Caco-2 (cell line): ENCODE measurements at regions not wholly inside any gene's neighbourhood (a gene's known extent, or its start where the extent isn't known, plus 50 kb on each side); places are given as distances from the start of the nearest gene placed in this dataset.

ENCODE experiments used
- BruUV-seq: library from RNA; stranded (reverse); fragments of 400-500 nt; replicated peaks from 2 replicates; lab custom pipeline; 2021; lab: Mats Ljungman, UMichigan
- CTCF ChIA-PET: fragments of 300-600 bp; sonication (Branson Sonifier 250); formaldehyde crosslinking; loops from one replicate; lab custom pipeline; 2022; ENCODE audit warnings: antibody characterized with exemption; lab: Charles Lee
- POLR2A ChIA-PET: fragments of 300-600 bp; sonication (Branson Sonifier 250); formaldehyde crosslinking; loops from one replicate; lab custom pipeline; 2022; ENCODE audit warnings: antibody characterized with exemption; lab: Charles Lee
- DNase-seq, 2 experiments: peaks; one replicate each; pipeline versions ENCODE4 v3.0.0 to v3.0.0-alpha.2; 2020 to 2022
- H3K27me3 ChIP-seq: replicated peaks from 2 replicates; pipeline ENCODE4 v1.6.0; 2011; ENCODE audit warnings: low read length; ENCODE audit not compliant: control insufficient read depth, insufficient read depth
- H3K36me3 ChIP-seq: 2 replicates; pipeline ENCODE4 v1.5.1; 2011; ENCODE audit warnings: low read length; ENCODE audit not compliant: control insufficient read depth, insufficient read depth
- H3K4me1 ChIP-seq: fragments of 250-450 bp; sonication (Bioruptor Pico); 2 replicates; pipeline ENCODE4 v1.5.1; 2020; ENCODE audit warnings: mild to moderate bottlenecking
- H3K4me3 ChIP-seq: 2 replicates; pipeline ENCODE4 v1.5.1; 2011; ENCODE audit warnings: low read depth, mild to moderate bottlenecking, control low read depth, low read length
- H3K9me3 ChIP-seq: fragments of 250-450 bp; sonication (Bioruptor Pico); 2 replicates; pipeline ENCODE4 v1.5.1; 2020; ENCODE audit warnings: mild to moderate bottlenecking, moderate library complexity
- H3K27ac Mint-ChIP-seq: one replicate; pipeline ENCODE4 v1.8.0; 2022; ENCODE audit warnings: mixed read lengths; ENCODE audit not compliant: unreplicated experiment
- H3K27me3 Mint-ChIP-seq: one replicate; pipeline ENCODE4 v1.8.0; 2022; ENCODE audit warnings: mixed read lengths; ENCODE audit not compliant: insufficient read depth, unreplicated experiment
- H3K36me3 Mint-ChIP-seq: one replicate; pipeline ENCODE4 v1.8.0; 2022; ENCODE audit warnings: mild to moderate bottlenecking, mixed read lengths; ENCODE audit not compliant: insufficient read depth, unreplicated experiment
- H3K4me1 Mint-ChIP-seq: one replicate; pipeline ENCODE4 v1.8.0; 2022; ENCODE audit warnings: low read depth, mixed read lengths; ENCODE audit not compliant: unreplicated experiment
- H3K4me3 Mint-ChIP-seq: one replicate; pipeline ENCODE4 v1.8.0; 2022; ENCODE audit warnings: mild to moderate bottlenecking, moderate library complexity, mixed read lengths; ENCODE audit not compliant: unreplicated experiment
- H3K9me3 Mint-ChIP-seq: one replicate; pipeline ENCODE4 v1.8.0; 2022; ENCODE audit warnings: mixed read lengths; ENCODE audit not compliant: unreplicated experiment
- intact Hi-C: fragments of 100-400 bp; cut with micrococcal nuclease; formaldehyde crosslinking; loops from one replicate; pipeline ENCODE4 v1.10.0; 2022; ENCODE audit not compliant: unreplicated experiment
- TF ChIP-seq, protein P1 (sequence below), 2 experiments: fragments of 200-600 bp in 1 of 2; IDR thresholded peaks; 1 replicate in 1 of 2; 2 replicates in 1 of 2; pipeline versions ENCODE4 v1.5.1 to v1.8.0; 2011 to 2022; ENCODE audit warnings: antibody characterized with exemption in 1 of 2, control low read depth in 1 of 2, inconsistent platforms in 1 of 2, low read depth in 1 of 2, low read length in 1 of 2, mild to moderate bottlenecking in 1 of 2, moderate library complexity in 1 of 2; ENCODE audit not compliant: insufficient read depth in 1 of 2, severe bottlenecking in 1 of 2, unreplicated experiment in 1 of 2

DNA sequence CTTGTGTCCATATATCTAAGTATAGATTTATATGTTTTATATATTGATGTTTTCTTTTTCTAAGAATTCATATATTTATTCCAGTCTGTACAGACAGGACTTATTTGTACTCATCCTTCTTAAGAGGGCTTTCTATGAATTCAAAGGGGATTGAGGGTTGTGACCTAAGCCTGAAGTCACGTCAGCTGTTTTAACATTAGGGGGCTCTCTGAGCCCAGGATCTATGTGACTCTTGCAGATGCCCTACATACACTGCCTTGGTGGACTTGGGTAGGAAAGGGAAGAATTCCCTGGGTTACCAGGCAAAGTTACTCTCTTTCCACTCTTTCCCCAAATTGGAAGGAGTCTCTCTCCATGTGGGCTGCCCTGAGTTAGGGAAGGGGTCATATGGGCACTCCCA is 283.8 kb upstream of the DAB1 start:
- Histone ChIP-seq H3K4me1 (no peaks in the 10 kb centered on the region), H3K4me3 (no peak overlapping the region), H3K27me3 (no peaks in the 10 kb centered on the region), H3K36me3 (no peaks in the 10 kb centered on the region), H3K9me3 (no peaks in the 10 kb centered on the region)
- DNase-seq = no peak
- Mint-ChIP-seq H3K27me3 (peaks cover 15% of the 10 kb centered on the region), H3K4me3 (no peak overlapping the region), H3K4me1 (no peaks in the 10 kb centered on the region), H3K27ac (no peak overlapping the region), H3K36me3 (no peaks in the 10 kb centered on the region), H3K9me3 (no peaks in the 10 kb centered on the region)
- ChIA-PET POLR2A (no interaction called here), CTCF (no interaction called here)
- TF ChIP-seq, protein P1, sequence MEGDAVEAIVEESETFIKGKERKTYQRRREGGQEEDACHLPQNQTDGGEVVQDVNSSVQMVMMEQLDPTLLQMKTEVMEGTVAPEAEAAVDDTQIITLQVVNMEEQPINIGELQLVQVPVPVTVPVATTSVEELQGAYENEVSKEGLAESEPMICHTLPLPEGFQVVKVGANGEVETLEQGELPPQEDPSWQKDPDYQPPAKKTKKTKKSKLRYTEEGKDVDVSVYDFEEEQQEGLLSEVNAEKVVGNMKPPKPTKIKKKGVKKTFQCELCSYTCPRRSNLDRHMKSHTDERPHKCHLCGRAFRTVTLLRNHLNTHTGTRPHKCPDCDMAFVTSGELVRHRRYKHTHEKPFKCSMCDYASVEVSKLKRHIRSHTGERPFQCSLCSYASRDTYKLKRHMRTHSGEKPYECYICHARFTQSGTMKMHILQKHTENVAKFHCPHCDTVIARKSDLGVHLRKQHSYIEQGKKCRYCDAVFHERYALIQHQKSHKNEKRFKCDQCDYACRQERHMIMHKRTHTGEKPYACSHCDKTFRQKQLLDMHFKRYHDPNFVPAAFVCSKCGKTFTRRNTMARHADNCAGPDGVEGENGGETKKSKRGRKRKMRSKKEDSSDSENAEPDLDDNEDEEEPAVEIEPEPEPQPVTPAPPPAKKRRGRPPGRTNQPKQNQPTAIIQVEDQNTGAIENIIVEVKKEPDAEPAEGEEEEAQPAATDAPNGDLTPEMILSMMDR (IDR thresholded peaks at IDR 0.05; ENCODE audit: insufficient read depth in 1 of 2, low read depth in 1 of 2, low read length in 1 of 2, severe bottlenecking in 1 of 2, unreplicated experiment in 1 of 2) = no peak
- intact Hi-C loops = no loop called here
- no TSS peak for BruUV-seq

DNA sequence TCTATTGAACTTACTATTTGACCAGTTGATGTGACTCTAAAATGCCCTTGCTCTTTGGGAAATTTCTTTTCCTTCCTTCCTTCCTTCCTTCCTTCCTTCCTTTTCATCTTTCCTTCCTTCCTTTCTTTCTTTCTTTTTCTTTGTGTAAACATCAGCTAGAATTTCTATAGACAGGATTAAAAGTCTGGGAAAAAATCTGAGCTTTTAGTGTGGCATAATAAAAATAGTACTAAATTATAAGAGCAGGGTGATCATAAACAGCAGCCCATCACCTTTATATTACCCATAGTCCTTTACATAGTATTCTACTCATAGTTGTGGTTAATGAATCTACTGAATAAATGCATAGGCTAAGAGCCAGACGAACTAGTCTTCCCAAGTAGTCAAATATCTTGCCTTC is 281.0 kb upstream of the DAB1 start:
- DNase-seq = no peak
- Histone ChIP-seq H3K27me3 (no peaks in the 10 kb centered on the region), H3K4me1 (no peaks in the 10 kb centered on the region), H3K36me3 (no peaks in the 10 kb centered on the region), H3K9me3 (no peaks in the 10 kb centered on the region), H3K4me3 (no peak overlapping the region)
- Mint-ChIP-seq H3K36me3 (no peaks in the 10 kb centered on the region), H3K4me3 (no peak overlapping the region), H3K9me3 (no peaks in the 10 kb centered on the region), H3K4me1 (no peaks in the 10 kb centered on the region), H3K27ac (no peak overlapping the region), H3K27me3 (peaks cover 21% of the 10 kb centered on the region)
- TF ChIP-seq, protein P1 (IDR thresholded peaks at IDR 0.05; ENCODE audit: insufficient read depth in 1 of 2, low read depth in 1 of 2, low read length in 1 of 2, severe bottlenecking in 1 of 2, unreplicated experiment in 1 of 2) = no peak
- BruUV-seq = no TSS peak
- CTCF ChIA-PET = no interaction called here
- intact Hi-C loops = no loop called here
- POLR2A ChIA-PET = no interaction called here

DNA sequence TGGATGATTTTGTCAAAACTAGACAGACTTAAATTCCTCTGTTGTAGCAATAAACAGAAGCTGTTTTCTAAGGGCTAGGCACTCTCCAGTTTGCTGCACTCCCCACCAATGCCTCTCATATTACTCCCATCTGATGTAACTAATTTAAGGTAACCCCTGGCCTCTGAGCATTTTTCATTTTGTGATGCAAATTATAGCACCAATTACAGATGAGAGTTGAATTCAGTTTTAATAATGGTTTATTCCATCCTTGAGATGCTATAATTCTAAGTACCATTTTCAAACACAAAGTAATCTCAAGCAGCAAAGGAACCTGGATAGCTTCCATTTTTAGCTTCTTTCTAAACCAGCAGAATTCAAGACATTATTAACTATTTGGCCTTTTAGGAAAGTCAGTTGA is 280.4 kb upstream of the DAB1 start:
- H3K4me3 Mint-ChIP-seq = no peak overlapping the region
- intact Hi-C loops = no loop called here

More for the DNA sequence above, 280.4 kb upstream of the DAB1 start:
- Mint-ChIP-seq H3K27me3 (peaks cover 19% of the 10 kb centered on the region), H3K27ac (no peak overlapping the region), H3K36me3 (no peaks in the 10 kb centered on the region), H3K9me3 (no peaks in the 10 kb centered on the region), H3K4me1 (no peaks in the 10 kb centered on the region)
- Histone ChIP-seq H3K4me3 (no peak overlapping the region), H3K27me3 (no peaks in the 10 kb centered on the region), H3K9me3 (no peaks in the 10 kb centered on the region), H3K36me3 (no peaks in the 10 kb centered on the region), H3K4me1 (no peaks in the 10 kb centered on the region)
- no peak for DNase-seq
- CTCF ChIA-PET = no interaction called here
- no TSS peak for BruUV-seq
- POLR2A ChIA-PET = no interaction called here
- TF ChIP-seq, protein P1 (IDR thresholded peaks at IDR 0.05; ENCODE audit: insufficient read depth in 1 of 2, low read depth in 1 of 2, low read length in 1 of 2, severe bottlenecking in 1 of 2, unreplicated experiment in 1 of 2) = no peak
